RWPE2 (cell line): ENCODE measurements at regions not wholly inside any gene's neighbourhood (a gene's known extent, or its start where the extent isn't known, plus 50 kb on each side); places are given as distances from the start of the nearest gene placed in this dataset.
A peak's percentile ranks its signal among the peaks of the same experiment; 100 is the strongest.

Experiments used
- ATAC-seq: fragments of 200-7000 bp; cut with Tn5 transposase; 3 replicates; pipeline ENCODE4 v1.9.1; 2021; ENCODE audit warnings: low read depth
- DNase-seq: peaks from one replicate; pipeline ENCODE4 v3.0.0-alpha.2; 2020; ENCODE audit warnings: low spot score
- H3K27ac ChIP-seq: fragments of 450-650 bp; 2 replicates; pipeline ENCODE4 v1.5.1; 2017; ENCODE audit warnings: mild to moderate bottlenecking; ENCODE audit not compliant: poor library complexity, severe bottlenecking
- H3K27me3 ChIP-seq: fragments of 250-450 bp; sonication (Bioruptor Pico); 2 replicates; pipeline ENCODE4 v1.5.1; 2021; ENCODE audit warnings: mild to moderate bottlenecking, moderate library complexity; ENCODE audit not compliant: insufficient read depth, poor library complexity, severe bottlenecking
- H3K36me3 ChIP-seq: fragments of 250-450 bp; sonication (Bioruptor Pico); 2 replicates; pipeline ENCODE4 v1.5.1; 2020; ENCODE audit warnings: low read depth, mild to moderate bottlenecking, moderate library complexity
- H3K4me1 ChIP-seq: fragments of 250-450 bp; sonication (Bioruptor Pico); 2 replicates; pipeline ENCODE4 v1.5.1; 2021; ENCODE audit warnings: mild to moderate bottlenecking, moderate library complexity; ENCODE audit not compliant: insufficient read depth, poor library complexity, severe bottlenecking
- H3K4me3 ChIP-seq: fragments of 250-450 bp; sonication (Bioruptor Pico); 2 replicates; pipeline ENCODE4 v1.5.1; 2021; ENCODE audit warnings: mild to moderate bottlenecking, moderate library complexity; ENCODE audit not compliant: severe bottlenecking
- H3K9me3 ChIP-seq: fragments of 250-450 bp; sonication (Bioruptor Pico); 2 replicates; pipeline ENCODE4 v1.5.1; 2021; ENCODE audit warnings: mild to moderate bottlenecking, moderate library complexity; ENCODE audit not compliant: severe bottlenecking
- CTCF ChIP-seq: fragments of 450-650 bp; IDR thresholded peaks from one replicate; pipeline ENCODE4 v1.5.1; 2017; ENCODE audit warnings: mild to moderate bottlenecking, moderate library complexity; ENCODE audit not compliant: poor library complexity, severe bottlenecking

- Histone ChIP-seq H3K27me3 (no peaks in the 10 kb centered on the region), H3K27ac (no peak overlapping the region), H3K4me3 (no peak overlapping the region), H3K9me3 (no peaks in the 10 kb centered on the region), H3K4me1 (peaks cover 18% of the 10 kb centered on the region), H3K36me3 (no peaks in the 10 kb centered on the region)
- ATAC-seq (no peak), DNase-seq (no peak)
- TF ChIP-seq CTCF, result peak; percentile 25
Observed at GRCh38 chr16:85528528-85529387, 84.4 kb upstream of the GSE1 start.

- ATAC-seq (no peak), DNase-seq (no peak)
- Histone ChIP-seq H3K27ac (no peak overlapping the region), H3K9me3 (no peaks in the 10 kb centered on the region), H3K27me3 (no peaks in the 10 kb centered on the region), H3K4me1 (peaks cover 8% of the 10 kb centered on the region), H3K36me3 (no peaks in the 10 kb centered on the region), H3K4me3 (no peak overlapping the region)
- TF ChIP-seq CTCF, result no peak
Observed at GRCh38 chr16:85529489-85530369, 83.4 kb upstream of the GSE1 start.

DNA sequence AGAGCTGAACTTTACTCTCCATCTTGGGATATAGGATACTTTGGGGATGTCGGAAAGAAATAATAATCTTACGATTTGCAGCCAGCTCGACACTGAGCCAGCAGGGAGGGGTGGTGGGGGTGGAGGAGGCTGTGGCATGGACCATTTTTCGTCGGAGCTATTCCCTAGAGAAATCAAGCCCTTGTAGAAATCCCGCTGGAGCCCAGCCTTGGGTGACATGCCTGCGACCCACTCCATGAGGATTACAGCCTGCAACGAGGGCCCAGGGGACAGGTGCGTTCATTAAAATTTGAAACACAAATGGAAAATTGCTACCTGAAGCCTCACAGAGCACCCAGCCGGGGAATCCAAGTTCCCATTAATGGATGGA is 82.8 kb upstream of the GSE1 start:
- no peaks in the 10 kb centered on the region for H3K27me3 ChIP-seq
- no peaks in the 10 kb centered on the region for H3K9me3 ChIP-seq
- TF ChIP-seq CTCF, result no peak
- peaks cover 2% of the 10 kb centered on the region for H3K4me1 ChIP-seq
- no peak for ATAC-seq
- no peak overlapping the region for H3K27ac ChIP-seq
- no peak for DNase-seq
- H3K36me3 ChIP-seq, result no peaks in the 10 kb centered on the region
- H3K4me3 ChIP-seq, result no peak overlapping the region

DNA sequence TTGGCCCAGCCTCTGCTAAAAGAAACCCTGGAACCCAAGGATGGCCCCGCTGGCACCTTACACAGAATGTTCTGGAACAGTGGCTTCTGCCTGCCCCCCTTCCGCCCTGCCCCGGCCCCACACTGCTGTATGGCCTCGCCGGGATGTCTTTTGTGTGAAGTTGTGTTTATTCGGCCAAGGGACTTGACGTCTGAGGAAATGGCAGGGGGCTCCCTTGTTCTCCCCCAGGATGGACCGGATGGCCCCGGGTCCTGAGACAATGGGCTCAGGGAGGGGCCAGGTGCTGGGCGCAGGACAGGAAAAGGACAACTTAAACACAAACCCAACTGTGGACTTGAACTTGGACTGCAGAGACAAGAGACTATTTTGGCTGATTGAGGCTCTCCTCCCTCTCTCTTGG is 81.6 kb upstream of the GSE1 start:
- no peak overlapping the region for H3K27ac ChIP-seq
- no peaks in the 10 kb centered on the region for H3K36me3 ChIP-seq
- no peak for DNase-seq
- no peak for ATAC-seq
- H3K9me3 ChIP-seq, result no peaks in the 10 kb centered on the region
- no peak overlapping the region for H3K4me3 ChIP-seq
- TF ChIP-seq CTCF, result no peak
- no peaks in the 10 kb centered on the region for H3K27me3 ChIP-seq
- H3K4me1 ChIP-seq, result no peaks in the 10 kb centered on the region
